Mucosa of stomach (tissue), 1 donor: ENCODE measurements at regions not wholly inside any gene's neighbourhood (a gene's known extent, or its start where the extent isn't known, plus 50 kb on each side); places are given as distances from the start of the nearest gene placed in this dataset.

Experiments used
- H3K27me3 ChIP-seq: one replicate; pipeline ENCODE4 v1.7.0; 2013; ENCODE audit warnings: mild to moderate bottlenecking, low read length; ENCODE audit not compliant: control insufficient read depth, insufficient read depth
- H3K36me3 ChIP-seq: one replicate; pipeline ENCODE4 v1.7.0; 2013; ENCODE audit warnings: low read length; ENCODE audit not compliant: control insufficient read depth, insufficient read depth
- H3K4me1 ChIP-seq: one replicate; pipeline ENCODE4 v1.7.0; 2013; ENCODE audit warnings: mild to moderate bottlenecking, low read length; ENCODE audit not compliant: control insufficient read depth, insufficient read depth
- H3K4me3 ChIP-seq: one replicate; pipeline ENCODE4 v1.7.0; 2013; ENCODE audit warnings: low read length
- H3K9ac ChIP-seq: one replicate; pipeline ENCODE4 v1.7.0; 2013; ENCODE audit warnings: mild to moderate bottlenecking, low read length, moderate library complexity
- H3K9me3 ChIP-seq: one replicate; pipeline ENCODE4 v1.7.0; 2013; ENCODE audit warnings: mild to moderate bottlenecking, low read length, moderate library complexity; ENCODE audit not compliant: control insufficient read depth
- donor health status: Pancreatic carcinoma.

- no peak overlapping the region for H3K9ac ChIP-seq
- H3K27me3 ChIP-seq: no peaks in the 10 kb centered on the region
Measured at GRCh38 chr14:89042021-89042420, 217.6 kb downstream of the TTC8 start.

GRCh38 chr14:89053303-89053702, 228.9 kb downstream of the TTC8 start:
- Histone ChIP-seq H3K9me3 (no peaks in the 10 kb centered on the region), H3K4me3 (no peak overlapping the region), H3K4me1 (no peaks in the 10 kb centered on the region), H3K36me3 (no peaks in the 10 kb centered on the region), H3K9ac (no peak overlapping the region), H3K27me3 (no peaks in the 10 kb centered on the region)

More at GRCh38 chr14:89042021-89042420, 217.6 kb downstream of the TTC8 start:
- H3K9me3 ChIP-seq: no peaks in the 10 kb centered on the region
- H3K36me3 ChIP-seq: no peaks in the 10 kb centered on the region
- peaks cover 24% of the 10 kb centered on the region for H3K4me1 ChIP-seq
- H3K4me3 ChIP-seq: no peak overlapping the region

- no peaks in the 10 kb centered on the region for H3K27me3 ChIP-seq
- H3K9me3 ChIP-seq: no peaks in the 10 kb centered on the region
- H3K4me3 ChIP-seq: no peak overlapping the region
- H3K9ac ChIP-seq: no peak overlapping the region
- H3K36me3 ChIP-seq: no peaks in the 10 kb centered on the region
- no peaks in the 10 kb centered on the region for H3K4me1 ChIP-seq
Measured at GRCh38 chr14:89056394-89056793, 231.9 kb downstream of the TTC8 start.

GRCh38 chr14:89058697-89059096, 234.2 kb downstream of the TTC8 start:
- Histone ChIP-seq H3K4me1 (no peaks in the 10 kb centered on the region), H3K4me3 (no peak overlapping the region), H3K27me3 (no peaks in the 10 kb centered on the region), H3K9me3 (no peaks in the 10 kb centered on the region), H3K9ac (no peak overlapping the region), H3K36me3 (no peaks in the 10 kb centered on the region)

GRCh38 chr14:89060191-89060590, 235.7 kb downstream of the TTC8 start:
- Histone ChIP-seq H3K27me3 (no peaks in the 10 kb centered on the region), H3K9ac (no peak overlapping the region), H3K36me3 (no peaks in the 10 kb centered on the region), H3K4me3 (no peak overlapping the region), H3K9me3 (no peaks in the 10 kb centered on the region), H3K4me1 (no peaks in the 10 kb centered on the region)

GRCh38 chr14:89061696-89062095, 237.2 kb downstream of the TTC8 start:
- Histone ChIP-seq H3K9ac (no peak overlapping the region), H3K9me3 (no peaks in the 10 kb centered on the region)

GRCh38 chr14:89065879-89066278, 241.4 kb downstream of the TTC8 start:
- Histone ChIP-seq H3K4me1 (no peaks in the 10 kb centered on the region), H3K36me3 (no peaks in the 10 kb centered on the region), H3K9ac (no peak overlapping the region), H3K9me3 (no peaks in the 10 kb centered on the region), H3K27me3 (no peaks in the 10 kb centered on the region), H3K4me3 (no peak overlapping the region)

More at GRCh38 chr14:89061696-89062095, 237.2 kb downstream of the TTC8 start:
- Histone ChIP-seq H3K27me3 (no peaks in the 10 kb centered on the region), H3K4me1 (no peaks in the 10 kb centered on the region), H3K4me3 (no peak overlapping the region), H3K36me3 (no peaks in the 10 kb centered on the region)

GRCh38 chr14:89067293-89067972, 243.0 kb downstream of the TTC8 start:
- H3K27me3 ChIP-seq: no peaks in the 10 kb centered on the region
- no peaks in the 10 kb centered on the region for H3K36me3 ChIP-seq
- H3K4me3 ChIP-seq: no peak overlapping the region
- H3K9ac ChIP-seq: no peak overlapping the region
- no peaks in the 10 kb centered on the region for H3K9me3 ChIP-seq
- H3K4me1 ChIP-seq: no peaks in the 10 kb centered on the region

GRCh38 chr14:89078021-89078795, 253.8 kb downstream of the TTC8 start:
- Histone ChIP-seq H3K36me3 (no peaks in the 10 kb centered on the region), H3K27me3 (no peaks in the 10 kb centered on the region), H3K9ac (no peak overlapping the region)

GRCh38 chr14:89085231-89085731, 260.8 kb downstream of the TTC8 start:
- Histone ChIP-seq H3K9ac (no peak overlapping the region), H3K4me3 (no peak overlapping the region), H3K27me3 (no peaks in the 10 kb centered on the region), H3K4me1 (peaks cover 8% of the 10 kb centered on the region), H3K36me3 (no peaks in the 10 kb centered on the region), H3K9me3 (no peaks in the 10 kb centered on the region)

More at GRCh38 chr14:89078021-89078795, 253.8 kb downstream of the TTC8 start:
- H3K9me3 ChIP-seq: no peaks in the 10 kb centered on the region
- H3K4me3 ChIP-seq: no peak overlapping the region
- no peaks in the 10 kb centered on the region for H3K4me1 ChIP-seq

- H3K4me3 ChIP-seq: no peak overlapping the region
- H3K4me1 ChIP-seq: peaks cover 8% of the 10 kb centered on the region
- H3K27me3 ChIP-seq: no peaks in the 10 kb centered on the region
- H3K36me3 ChIP-seq: no peaks in the 10 kb centered on the region
- no peak overlapping the region for H3K9ac ChIP-seq
- H3K9me3 ChIP-seq: no peaks in the 10 kb centered on the region
Measured at GRCh38 chr14:89085737-89086382, 261.4 kb downstream of the TTC8 start.

GRCh38 chr14:89088530-89088929, 264.1 kb downstream of the TTC8 start:
- no peak overlapping the region for H3K4me3 ChIP-seq
- no peaks in the 10 kb centered on the region for H3K36me3 ChIP-seq
- no peaks in the 10 kb centered on the region for H3K27me3 ChIP-seq
- H3K9ac ChIP-seq: no peak overlapping the region
- H3K9me3 ChIP-seq: no peaks in the 10 kb centered on the region
- H3K4me1 ChIP-seq: peaks cover 13% of the 10 kb centered on the region
